Umbilical cord (tissue), 1 donor: ENCODE measurements at regions not wholly inside any gene's neighbourhood (a gene's known extent, or its start where the extent isn't known, plus 50 kb on each side); places are given as distances from the start of the nearest gene placed in this dataset.

Experiments used
- DNase-seq: peaks from one replicate; pipeline ENCODE4 v3.0.0-alpha.2; 2015; ENCODE audit warnings: low spot score

- DNase-seq, result no peak
Measured at GRCh38 chrX:30161043-30161442, 54.3 kb upstream of the MAGEB2 start.
